Chondrocyte (in vitro differentiated cells): ENCODE measurements at regions not wholly inside any gene's neighbourhood (a gene's known extent, or its start where the extent isn't known, plus 50 kb on each side); places are given as distances from the start of the nearest gene placed in this dataset.

Experiments
- DNase-seq: peaks from one replicate; pipeline ENCODE4 v3.0.0; 2021; ENCODE audit warnings: mixed read lengths, low spot score
- H3K27ac Mint-ChIP-seq: one replicate; pipeline ENCODE4 v1.8.0; 2021; ENCODE audit warnings: mild to moderate bottlenecking, moderate library complexity, mixed read lengths; ENCODE audit not compliant: unreplicated experiment
- H3K27me3 Mint-ChIP-seq: 2 replicates; pipeline ENCODE4 v1.8.0; 2021; ENCODE audit warnings: low read depth, mixed read lengths
- H3K36me3 Mint-ChIP-seq: 2 replicates; pipeline ENCODE4 v1.8.0; 2021; ENCODE audit warnings: low read depth, mixed read lengths
- H3K4me1 Mint-ChIP-seq: 2 replicates; pipeline ENCODE4 v1.8.0; 2021; ENCODE audit warnings: low read depth, mild to moderate bottlenecking, mixed read lengths
- H3K4me3 Mint-ChIP-seq: one replicate; pipeline ENCODE4 v1.8.0; 2021; ENCODE audit warnings: mild to moderate bottlenecking, moderate library complexity, mixed read lengths; ENCODE audit not compliant: unreplicated experiment
- H3K9me3 Mint-ChIP-seq: 2 replicates; pipeline ENCODE4 v1.8.0; 2021; ENCODE audit warnings: low read depth, mixed read lengths
- CTCF ChIP-seq: fragments of 200-600 bp; sonication (generic); IDR thresholded peaks from 2 replicates; pipeline ENCODE4 v1.5.0; 2021; ENCODE audit warnings: antibody characterized with exemption, mild to moderate bottlenecking, moderate library complexity

GRCh38 chr5:12974856-12975255 is 969.6 kb downstream of the DNAH5 start:
- Mint-ChIP-seq H3K4me1 (no peaks in the 10 kb centered on the region), H3K9me3 (no peaks in the 10 kb centered on the region), H3K4me3 (no peak overlapping the region), H3K27ac (no peak overlapping the region), H3K36me3 (no peaks in the 10 kb centered on the region), H3K27me3 (peaks cover 1% of the 10 kb centered on the region)
- no peak for TF ChIP-seq CTCF
- DNase-seq: no peak

GRCh38 chr5:12965804-12966203 is 978.7 kb downstream of the DNAH5 start:
- no peaks in the 10 kb centered on the region for H3K9me3 Mint-ChIP-seq
- H3K36me3 Mint-ChIP-seq: no peaks in the 10 kb centered on the region
- H3K27me3 Mint-ChIP-seq: no peaks in the 10 kb centered on the region
- TF ChIP-seq CTCF: no peak
- no peak overlapping the region for H3K4me3 Mint-ChIP-seq
- H3K27ac Mint-ChIP-seq: no peak overlapping the region
- H3K4me1 Mint-ChIP-seq: no peaks in the 10 kb centered on the region
- DNase-seq: no peak

- Mint-ChIP-seq H3K9me3 (no peaks in the 10 kb centered on the region), H3K4me3 (no peak overlapping the region), H3K36me3 (no peaks in the 10 kb centered on the region), H3K27me3 (peaks cover 3% of the 10 kb centered on the region), H3K4me1 (no peaks in the 10 kb centered on the region), H3K27ac (no peak overlapping the region)
- no peak for DNase-seq
- TF ChIP-seq CTCF: no peak
Observed at GRCh38 chr5:12959713-12960112, 984.8 kb downstream of the DNAH5 start.

GRCh38 chr5:12952409-12952808 is 992.1 kb downstream of the DNAH5 start:
- DNase-seq: no peak
- H3K27me3 Mint-ChIP-seq: peaks cover 5% of the 10 kb centered on the region

GRCh38 chr5:12951846-12952245 is 992.6 kb downstream of the DNAH5 start:
- TF ChIP-seq CTCF: no peak
- Mint-ChIP-seq H3K27ac (no peak overlapping the region), H3K4me3 (no peak overlapping the region), H3K9me3 (no peaks in the 10 kb centered on the region), H3K27me3 (peaks cover 5% of the 10 kb centered on the region), H3K36me3 (no peaks in the 10 kb centered on the region), H3K4me1 (no peaks in the 10 kb centered on the region)
- no peak for DNase-seq

More at GRCh38 chr5:12952409-12952808, 992.1 kb downstream of the DNAH5 start:
- Mint-ChIP-seq H3K4me1 (no peaks in the 10 kb centered on the region), H3K9me3 (no peaks in the 10 kb centered on the region), H3K4me3 (no peak overlapping the region), H3K27ac (no peak overlapping the region), H3K36me3 (no peaks in the 10 kb centered on the region)
- no peak for TF ChIP-seq CTCF
